Panc1 (cell line): ENCODE measurements at regions not wholly inside any gene's neighbourhood (a gene's known extent, or its start where the extent isn't known, plus 50 kb on each side); places are given as distances from the start of the nearest gene placed in this dataset.

ENCODE experiments used
- ATAC-seq: fragments of 200-7000 bp; cut with Tn5 transposase; 2 replicates; pipeline ENCODE4 v1.9.1; 2020; ENCODE audit warnings: mild to moderate bottlenecking, moderate library complexity
- BruUV-seq: library from RNA; stranded (reverse); fragments of 400-500 nt; replicated peaks from 2 replicates; lab custom pipeline; 2021; lab: Mats Ljungman, UMichigan
- CTCF ChIA-PET: fragments of 300-600 bp; sonication (Branson Sonifier 250); formaldehyde crosslinking; loops from one replicate; lab custom pipeline; 2022; ENCODE audit warnings: antibody characterized with exemption; lab: Charles Lee
- POLR2A ChIA-PET: fragments of 300-600 bp; sonication (Branson Sonifier 250); formaldehyde crosslinking; loops from one replicate; lab custom pipeline; 2022; ENCODE audit warnings: antibody characterized with exemption; lab: Charles Lee
- DNase-seq: peaks from one replicate; pipeline ENCODE4 v3.0.0-alpha.2; 2010; ENCODE audit warnings: low read depth, low spot score
- H3K27ac ChIP-seq: 2 replicates; pipeline ENCODE4 v1.5.1; 2011; ENCODE audit warnings: mild to moderate bottlenecking, low read length, inconsistent platforms
- H3K27me3 ChIP-seq: fragments of 200-500 bp; sonication (Bioruptor generic); 2 replicates; pipeline ENCODE4 v1.6.0; 2014; ENCODE audit warnings: low read length, inconsistent platforms; ENCODE audit not compliant: control insufficient read depth, insufficient read depth
- H3K36me3 ChIP-seq: fragments of 200-500 bp; sonication (Bioruptor generic); 2 replicates; pipeline ENCODE4 v1.5.1; 2014; ENCODE audit warnings: inconsistent platforms, mild to moderate bottlenecking, low read length, moderate library complexity; ENCODE audit not compliant: control insufficient read depth, insufficient read depth
- H3K4me1 ChIP-seq: 2 replicates; pipeline ENCODE4 v1.5.1; 2011; ENCODE audit warnings: inconsistent platforms, mild to moderate bottlenecking, low read length, moderate library complexity; ENCODE audit not compliant: control insufficient read depth, insufficient read depth
- H3K4me3 ChIP-seq, 2 experiments: 2 replicates each; pipeline ENCODE4 v1.5.1; 2011 to 2012; ENCODE audit warnings: low read depth in 2 of 2, low read length in 2 of 2, mild to moderate bottlenecking in 2 of 2, inconsistent platforms in 1 of 2, moderate library complexity in 1 of 2
- H3K9me3 ChIP-seq: fragments of 200-500 bp; sonication (Bioruptor generic); 2 replicates; pipeline ENCODE4 v1.5.1; 2014; ENCODE audit warnings: low read depth, mild to moderate bottlenecking, inconsistent platforms, low read length, moderate library complexity; ENCODE audit not compliant: control insufficient read depth, insufficient read depth
- CTCF ChIP-seq: fragments of 450-650 bp; IDR thresholded peaks from 2 replicates; pipeline ENCODE4 v1.5.1; 2017; ENCODE audit warnings: mild to moderate bottlenecking
- POLR2AphosphoS5 ChIP-seq: IDR thresholded peaks from 2 replicates; pipeline ENCODE4 v1.6.1; 2012; ENCODE audit warnings: mild to moderate bottlenecking, low read depth, low read length, moderate library complexity
- REST ChIP-seq, 2 experiments: IDR thresholded peaks; 2 replicates each; pipeline ENCODE4 v1.6.1; 2011 to 2012; ENCODE audit warnings: low read depth in 2 of 2, control low read depth in 1 of 2, low read length in 1 of 2, mild to moderate bottlenecking in 1 of 2, moderate library complexity in 1 of 2; ENCODE audit not compliant: insufficient read depth in 1 of 2
- SIN3A ChIP-seq: IDR thresholded peaks from 2 replicates; pipeline ENCODE4 v1.6.1; 2012; ENCODE audit warnings: low read depth, mild to moderate bottlenecking, low read length, moderate library complexity, borderline replicate concordance; ENCODE audit not compliant: insufficient read depth
- TCF7L2 ChIP-seq: IDR thresholded peaks from 2 replicates; pipeline ENCODE4 v1.6.1; 2011; ENCODE audit warnings: mild to moderate bottlenecking, low read depth, low read length, inconsistent platforms
- in situ Hi-C: cut with HindIII; loops from 2 replicates; pipeline ENCODE4 v1.10.0; 2016; ENCODE audit warnings: low sequenced_read_pairs, low pct_unique_long_range_greater_than_20kb
- intact Hi-C: fragments of 100-400 bp; cut with micrococcal nuclease; formaldehyde crosslinking; loops from one replicate; pipeline ENCODE4 v1.10.0; 2022; ENCODE audit not compliant: unreplicated experiment

- Histone ChIP-seq H3K4me1 (no peaks in the 10 kb centered on the region), H3K27ac (no peak overlapping the region), H3K4me3 (no peak overlapping the region), H3K36me3 (no peaks in the 10 kb centered on the region), H3K9me3 (no peaks in the 10 kb centered on the region), H3K27me3 (peaks cover 7% of the 10 kb centered on the region; the same call in 1 of the 2 replicates)
- no peak for ATAC-seq
- in situ Hi-C loops (no loop called here), intact Hi-C loops (no loop called here)
- ChIA-PET POLR2A (no interaction called here), CTCF (no interaction called here)
- TF ChIP-seq POLR2AphosphoS5 (no peak), SIN3A (no peak), CTCF (no peak), TCF7L2 (no peak), REST (IDR thresholded peaks at IDR 0.05; ENCODE audit: insufficient read depth in 1 of 2, low read depth in 2 of 2, low read length in 1 of 2) (no peak)
- BruUV-seq, result no TSS peak
- DNase-seq, result no peak
Observed at GRCh38 chr2:242022550-242023290, 153.2 kb downstream of the RTP5 start.

- no peaks in the 10 kb centered on the region for H3K9me3 ChIP-seq
- POLR2A ChIA-PET, result no interaction called here
- no peaks in the 10 kb centered on the region for H3K36me3 ChIP-seq
- no peak overlapping the region for H3K27ac ChIP-seq
- ATAC-seq (no peak), DNase-seq (no peak)
- H3K4me3 ChIP-seq, result no peak overlapping the region
- intact Hi-C loops, result no loop called here
- CTCF ChIA-PET, result no interaction called here
- no peaks in the 10 kb centered on the region for H3K4me1 ChIP-seq
- TF ChIP-seq CTCF, result no peak
- H3K27me3 ChIP-seq, result peaks cover 7% of the 10 kb centered on the region; the same call in 1 of the 2 replicates
- no TSS peak for BruUV-seq
- in situ Hi-C loops, result no loop called here
Observed at GRCh38 chr2:242024751-242025355, 155.3 kb downstream of the RTP5 start.
